ENCODE measurements at regions not wholly inside any gene's neighbourhood (a gene's known extent, or its start where the extent isn't known, plus 50 kb on each side); places are given as distances from the start of the nearest gene placed in this dataset.

DNA sequence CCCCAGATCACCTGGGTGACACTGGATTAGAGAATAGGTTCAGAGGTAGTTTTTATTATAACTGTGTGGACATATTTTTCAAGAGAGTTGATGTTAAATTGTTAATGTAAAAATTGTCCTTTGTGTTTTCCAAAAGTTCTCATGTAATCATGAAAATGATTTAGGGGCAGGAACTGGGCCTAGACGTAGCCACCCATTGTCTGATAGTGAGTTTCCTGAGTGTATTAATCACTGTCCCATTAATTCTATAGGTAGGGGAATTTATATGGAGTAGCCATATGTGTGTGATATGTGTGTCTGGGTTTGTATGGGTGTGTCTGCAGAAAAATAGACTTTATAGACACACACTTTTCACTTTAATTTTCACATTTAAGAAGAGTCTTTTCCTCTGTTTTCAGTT, 144.6 kb upstream of the RAI14 start:
- DNase-seq: no peak

DNA sequence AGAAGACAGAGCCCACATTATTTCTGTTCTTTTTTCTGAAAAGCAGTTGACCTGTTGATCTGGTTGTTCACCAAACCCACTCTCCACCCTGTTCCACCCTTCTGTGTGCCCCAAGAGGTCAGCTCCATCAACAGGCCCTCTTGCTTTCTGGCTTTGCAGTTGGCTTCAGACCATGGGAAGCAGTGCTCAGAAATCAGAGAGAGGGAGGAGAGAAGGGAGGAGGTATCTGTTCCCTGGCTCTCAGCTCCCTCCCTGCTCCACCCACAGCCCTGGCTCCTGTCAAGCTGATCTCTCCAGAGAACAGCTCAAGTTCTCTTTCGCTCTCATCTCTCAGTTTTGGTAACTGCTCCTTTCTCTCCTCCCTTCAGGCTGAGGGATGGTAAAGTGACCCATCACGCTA, 144.2 kb upstream of the RAI14 start:
- DNase-seq: no peak

DNA sequence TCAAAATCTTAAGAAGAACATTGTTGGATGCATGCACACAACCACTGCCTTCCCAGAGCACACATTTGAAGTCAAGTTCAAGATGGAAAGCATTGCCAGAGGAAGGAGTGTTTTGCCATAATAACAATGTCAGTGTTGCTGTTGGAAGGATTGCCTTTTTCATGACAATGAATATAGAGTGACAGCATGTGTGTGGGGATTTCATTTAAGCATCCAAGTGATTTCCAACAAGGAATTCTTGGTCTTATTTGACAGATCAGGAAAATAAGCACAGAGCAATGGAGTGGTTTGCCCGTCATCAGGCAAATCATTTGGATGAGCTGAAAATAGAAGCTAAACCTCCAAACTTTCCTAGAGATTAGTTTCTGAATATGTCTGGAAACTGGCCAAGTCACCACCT, 140.0 kb upstream of the RAI14 start:
- DNase-seq: no peak

DNA sequence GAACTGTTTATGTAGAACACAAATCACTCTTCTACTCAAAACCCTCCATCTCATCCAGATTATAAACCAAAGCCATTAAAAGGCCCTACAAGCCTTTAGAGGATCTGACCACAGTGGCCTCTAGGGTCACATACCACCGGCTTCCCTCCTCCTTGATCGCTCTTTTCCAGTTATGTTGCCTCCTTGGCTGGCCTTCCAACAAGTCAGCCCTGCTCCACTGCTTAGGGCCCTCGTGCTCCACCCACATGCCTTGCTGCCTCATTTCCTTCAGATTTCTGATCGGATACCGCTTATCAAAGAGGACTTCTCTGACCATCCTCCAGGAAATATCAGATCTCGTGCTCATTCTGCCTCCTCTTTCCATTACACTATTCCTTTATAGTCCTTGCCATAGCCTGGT, 139.4 kb upstream of the RAI14 start:
- DNase-seq: no peak

DNA sequence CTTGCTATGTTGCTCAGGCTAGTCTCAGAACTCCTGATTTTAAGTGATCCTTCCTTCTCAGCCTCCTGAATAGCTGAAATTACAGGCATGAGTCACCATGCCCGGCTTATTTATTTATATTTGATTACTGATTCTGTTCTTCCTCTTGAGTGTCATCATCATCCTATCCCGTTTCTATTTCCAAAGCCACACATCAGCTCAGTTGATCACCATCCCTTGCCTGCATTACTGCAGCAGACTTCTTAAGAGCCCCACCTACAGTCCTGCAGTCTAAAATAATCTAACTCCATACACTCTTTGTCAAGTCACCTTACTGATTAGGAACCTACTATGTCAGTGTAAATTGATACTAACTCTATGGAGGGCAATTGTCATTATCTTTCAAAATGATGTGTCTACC, 138.9 kb upstream of the RAI14 start:
- DNase-seq: no peak

DNA sequence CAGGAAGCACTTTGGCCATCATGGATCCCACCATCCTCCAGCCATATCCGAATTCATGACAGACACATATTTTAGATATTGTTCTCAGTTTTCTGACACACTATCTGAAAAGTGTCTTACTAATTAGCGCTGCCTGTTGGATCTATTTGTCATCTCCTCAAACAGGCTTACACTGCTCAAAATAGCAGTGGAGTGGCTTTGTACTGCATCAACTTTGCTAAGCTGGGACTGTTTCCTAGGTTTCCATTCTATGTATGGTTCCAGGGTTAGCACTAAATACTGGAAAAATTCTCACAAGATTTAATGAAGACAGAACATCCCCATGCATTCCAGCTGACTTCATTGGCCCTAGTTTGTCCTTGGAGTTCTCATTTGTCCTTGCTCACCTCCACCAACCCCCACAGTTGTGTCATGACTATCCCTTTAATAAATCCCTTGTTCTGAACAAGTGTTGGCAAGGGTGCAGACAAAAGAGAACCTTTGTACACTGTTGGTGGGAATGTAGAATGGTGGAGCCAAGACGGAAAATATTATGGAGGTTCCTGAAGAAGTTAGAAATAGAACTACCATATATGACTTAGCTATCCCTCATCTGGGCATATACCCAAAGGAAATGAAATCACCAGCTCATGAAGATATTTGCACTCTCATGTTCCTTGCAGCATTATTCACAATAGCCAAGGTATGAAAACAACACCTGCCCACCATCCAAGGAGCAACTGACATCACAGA, 136.5 kb upstream of the RAI14 start:
- DNase-seq: no peak

DNA sequence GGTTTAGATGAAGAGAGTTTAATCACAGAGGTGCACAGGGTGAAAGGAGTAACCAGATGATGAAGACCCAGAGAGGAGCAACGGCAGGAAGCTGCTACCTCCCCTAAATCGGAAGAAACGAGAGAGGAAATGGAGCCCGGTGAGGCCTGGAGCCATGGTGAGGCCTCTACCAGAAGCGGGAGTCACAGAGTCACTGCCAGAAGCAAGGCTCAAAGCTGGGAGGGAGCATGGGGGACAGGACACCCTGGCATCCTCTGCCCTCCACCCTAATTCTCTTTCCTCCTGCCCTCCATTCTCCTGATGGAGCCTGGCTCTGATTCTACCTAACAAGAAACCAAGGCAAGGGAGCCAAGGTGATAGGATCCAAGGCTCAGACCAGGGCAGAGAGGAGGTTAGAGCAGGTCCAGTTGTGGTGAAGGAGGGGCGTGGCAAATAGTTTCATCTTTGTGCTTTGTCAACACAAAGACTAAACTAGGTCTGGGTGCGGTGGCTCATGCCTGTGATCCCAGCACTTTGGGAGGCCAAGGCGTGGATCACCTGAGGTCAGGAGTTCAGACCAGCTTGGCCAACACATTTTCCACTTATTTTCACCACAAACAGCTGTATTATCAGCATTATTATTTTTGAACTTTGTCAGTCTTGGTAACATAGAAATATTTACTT, 134.4 kb upstream of the RAI14 start:
- DNase-seq: no peak

DNA sequence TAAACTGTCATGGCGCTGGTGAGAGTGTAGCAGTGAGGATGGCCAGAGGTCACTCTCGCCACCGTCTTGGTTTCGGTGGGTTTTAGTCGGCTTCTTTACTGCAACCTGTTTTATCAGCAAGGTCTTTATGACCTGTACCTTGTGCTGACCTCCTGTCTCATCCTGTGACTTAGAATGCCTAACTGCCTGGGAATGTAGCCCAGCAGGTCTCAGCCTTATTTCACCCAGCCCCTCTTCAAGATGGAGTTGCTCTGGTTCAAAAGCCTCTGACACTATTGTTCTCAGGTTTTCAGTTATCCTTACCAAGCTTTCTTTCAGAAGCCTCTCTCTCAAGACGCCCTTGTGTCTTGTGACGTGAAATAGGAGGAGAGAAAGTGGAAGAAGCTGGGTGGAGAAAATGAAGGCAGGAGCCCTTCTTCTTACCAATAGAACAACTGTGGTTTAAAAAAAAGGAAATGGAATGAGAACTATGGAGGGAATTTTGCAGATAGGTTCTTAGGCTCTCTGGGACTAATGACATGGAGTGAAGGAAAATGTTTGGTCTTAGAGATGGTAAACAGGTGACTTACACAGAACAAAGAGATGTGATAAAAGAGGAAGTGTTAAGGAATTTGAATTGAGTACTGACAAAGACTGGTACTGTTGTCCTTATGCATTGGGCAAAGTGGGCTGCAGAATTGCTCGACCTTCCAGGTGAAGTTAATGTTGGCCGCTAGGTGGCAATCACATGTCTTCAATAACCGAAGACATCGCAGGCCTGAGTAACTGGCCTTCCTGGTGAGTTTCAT, 133.3 kb upstream of the RAI14 start:
- peak; percentile 81 for DNase-seq

DNA sequence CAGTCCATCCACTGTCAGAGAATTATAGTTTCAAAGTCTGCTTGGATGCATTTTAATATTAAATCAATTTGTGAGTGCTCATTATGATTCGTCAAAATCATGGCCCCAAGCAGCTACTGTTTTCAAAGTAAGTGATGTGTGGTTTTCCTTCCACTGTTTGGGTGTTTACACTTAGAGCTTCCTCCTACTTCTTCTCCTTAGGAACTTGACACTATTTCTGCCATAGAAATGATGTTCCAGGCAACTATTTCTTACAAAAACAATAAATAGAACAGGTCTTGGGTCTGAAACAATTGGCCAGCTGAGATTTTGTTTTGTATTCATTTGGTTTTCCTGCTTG, 132.8 kb upstream of the RAI14 start:
- no peak for DNase-seq

DNA sequence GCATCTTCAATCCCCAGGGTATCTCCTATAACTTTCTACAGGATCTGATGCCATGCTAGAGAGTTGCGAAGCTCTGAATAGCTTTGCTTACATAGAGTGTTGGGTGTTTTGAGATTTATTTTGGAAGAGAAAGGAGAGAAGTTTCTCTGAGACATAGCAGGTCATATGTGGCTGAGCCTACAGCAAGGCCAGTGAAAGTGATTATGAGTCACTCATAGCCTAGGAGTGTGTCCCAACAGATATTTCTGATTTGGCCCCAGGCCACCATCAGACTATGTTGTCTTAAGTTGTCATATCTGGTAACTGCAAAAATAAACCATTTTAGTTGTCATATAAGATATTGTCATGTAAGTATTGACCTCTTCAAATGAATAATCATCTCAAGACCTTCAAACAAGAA, 132.0 kb upstream of the RAI14 start:
- no peak for DNase-seq

DNA sequence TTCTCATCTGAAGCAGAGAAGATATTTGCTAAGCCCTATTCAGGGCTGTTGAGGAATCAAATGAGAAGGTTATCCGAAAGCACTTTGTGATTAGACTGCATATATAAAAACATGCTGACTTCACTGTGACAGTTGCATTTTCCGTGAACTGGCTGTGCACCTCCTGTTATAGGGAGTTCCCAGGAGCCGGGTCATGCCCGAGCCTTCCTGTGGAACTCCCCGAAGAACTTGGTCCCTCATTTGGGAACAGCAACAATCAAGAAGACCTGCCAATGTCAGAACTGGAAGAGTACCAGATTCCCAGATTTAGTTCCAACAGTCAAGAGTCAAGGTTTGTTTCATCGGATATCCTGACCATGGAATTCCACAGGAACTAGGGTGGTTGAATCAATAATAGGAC, 130.4 kb upstream of the RAI14 start:
- DNase-seq: no peak

DNA sequence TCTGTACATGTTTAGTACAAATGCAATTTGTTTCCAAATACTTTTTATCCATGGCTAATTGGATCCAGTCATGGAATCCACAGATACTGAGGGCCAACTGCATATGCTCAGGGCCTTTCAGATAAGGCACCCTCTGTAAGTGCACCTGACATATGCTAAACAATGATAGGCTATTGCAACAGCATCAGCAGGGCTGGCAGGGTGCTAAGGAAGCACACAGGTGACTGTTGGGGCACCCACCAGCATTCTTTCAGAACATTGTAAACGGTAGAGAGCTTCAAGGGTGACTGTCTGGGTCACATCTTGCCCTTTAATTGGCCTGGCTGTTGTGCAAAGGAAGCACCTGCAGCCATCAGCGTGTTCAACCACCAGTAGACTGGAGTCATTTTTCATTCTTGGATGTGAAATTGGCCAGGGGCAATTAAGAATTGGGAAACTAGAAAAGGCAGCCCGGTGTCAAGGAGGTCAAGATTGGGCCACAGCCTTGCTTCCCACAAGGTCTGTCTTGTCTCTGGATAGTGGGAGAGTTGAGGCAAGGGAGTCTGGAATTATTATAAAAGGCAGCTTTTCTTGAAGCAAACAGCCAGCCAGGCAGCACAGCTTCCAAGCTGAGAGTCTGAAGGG, 129.3 kb upstream of the RAI14 start:
- no peak for DNase-seq

DNA sequence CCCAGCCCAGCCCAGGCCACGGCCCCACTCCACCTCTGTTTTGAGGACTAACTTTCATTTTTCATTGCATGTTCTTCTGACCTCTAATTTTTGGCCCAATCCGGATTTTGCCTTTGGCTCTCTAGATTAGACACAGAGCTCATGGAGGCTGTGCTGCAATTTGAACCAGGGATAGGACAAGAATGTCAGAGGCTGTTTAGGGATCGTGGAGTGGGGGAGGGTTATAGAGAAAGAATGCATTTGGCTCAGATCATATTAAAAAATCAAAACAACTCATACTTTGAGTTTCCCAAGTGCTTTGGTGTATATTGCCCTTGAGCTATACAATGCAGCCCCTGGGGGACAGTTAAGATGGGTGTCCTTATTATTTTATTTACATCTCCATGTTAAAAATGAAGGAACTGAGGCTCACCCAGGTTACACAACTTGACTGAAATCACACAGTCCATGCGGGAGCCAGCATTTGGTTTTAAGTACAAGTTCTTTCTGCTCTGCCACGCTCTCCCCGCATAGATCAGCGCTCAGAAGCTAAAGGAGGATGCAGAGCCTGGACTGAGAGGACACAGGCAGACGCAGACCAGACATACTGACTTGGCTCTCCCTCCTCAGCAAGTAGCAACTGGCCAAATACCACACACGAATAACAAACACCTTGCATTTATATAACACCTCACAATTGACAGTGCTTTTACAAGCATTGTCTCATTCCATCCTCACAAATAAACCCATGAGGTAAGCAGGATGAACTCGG, 126.4 kb upstream of the RAI14 start:
- DNase-seq: no peak

DNA sequence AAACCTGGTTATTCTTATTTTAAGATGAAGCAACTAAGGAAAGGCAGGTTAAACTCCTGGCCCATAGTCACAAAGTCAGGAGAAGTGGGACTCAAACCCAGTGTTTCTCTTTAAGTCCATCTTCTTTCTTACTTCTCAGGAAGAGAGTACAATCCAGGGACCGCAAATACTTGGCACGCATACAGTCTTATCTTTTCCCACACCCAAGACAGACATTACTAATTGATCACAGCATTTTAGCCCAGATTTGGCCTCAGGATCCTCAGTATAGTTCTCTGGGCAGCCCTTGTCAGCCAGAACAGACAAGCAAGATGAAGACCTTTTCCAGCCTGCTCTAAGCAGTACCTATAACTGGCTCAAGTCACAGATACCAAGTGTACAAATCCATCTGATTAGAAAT, 125.5 kb upstream of the RAI14 start:
- no peak for DNase-seq

DNA sequence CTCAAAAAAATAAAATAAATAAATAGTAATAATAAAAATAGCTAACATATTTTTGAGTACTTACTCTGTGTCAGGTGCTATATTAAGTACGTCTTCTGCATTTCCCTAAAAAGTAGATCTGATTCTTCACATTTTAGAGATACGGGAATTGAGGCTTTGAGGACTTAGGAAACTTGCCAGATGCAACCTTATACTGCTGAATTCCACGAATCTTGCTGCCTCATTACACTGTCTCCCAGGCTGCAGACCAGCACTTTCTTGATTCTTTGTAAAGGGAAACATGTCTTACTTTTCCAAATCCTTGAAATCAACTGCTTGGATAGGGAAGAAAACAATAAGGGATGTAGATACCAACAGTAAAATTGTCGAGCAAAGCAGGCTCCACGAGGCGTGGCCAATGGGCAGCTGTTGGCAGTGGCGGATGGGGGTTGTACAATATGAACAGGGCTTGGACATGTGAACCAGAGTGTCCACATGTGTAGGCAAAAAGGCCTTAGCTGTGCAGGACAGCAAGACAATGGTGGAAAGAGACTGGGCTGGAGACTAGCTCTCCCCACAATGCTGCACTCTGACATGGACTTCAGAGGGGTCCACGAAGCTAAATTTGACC, 124.3 kb upstream of the RAI14 start:
- no peak for DNase-seq

DNA sequence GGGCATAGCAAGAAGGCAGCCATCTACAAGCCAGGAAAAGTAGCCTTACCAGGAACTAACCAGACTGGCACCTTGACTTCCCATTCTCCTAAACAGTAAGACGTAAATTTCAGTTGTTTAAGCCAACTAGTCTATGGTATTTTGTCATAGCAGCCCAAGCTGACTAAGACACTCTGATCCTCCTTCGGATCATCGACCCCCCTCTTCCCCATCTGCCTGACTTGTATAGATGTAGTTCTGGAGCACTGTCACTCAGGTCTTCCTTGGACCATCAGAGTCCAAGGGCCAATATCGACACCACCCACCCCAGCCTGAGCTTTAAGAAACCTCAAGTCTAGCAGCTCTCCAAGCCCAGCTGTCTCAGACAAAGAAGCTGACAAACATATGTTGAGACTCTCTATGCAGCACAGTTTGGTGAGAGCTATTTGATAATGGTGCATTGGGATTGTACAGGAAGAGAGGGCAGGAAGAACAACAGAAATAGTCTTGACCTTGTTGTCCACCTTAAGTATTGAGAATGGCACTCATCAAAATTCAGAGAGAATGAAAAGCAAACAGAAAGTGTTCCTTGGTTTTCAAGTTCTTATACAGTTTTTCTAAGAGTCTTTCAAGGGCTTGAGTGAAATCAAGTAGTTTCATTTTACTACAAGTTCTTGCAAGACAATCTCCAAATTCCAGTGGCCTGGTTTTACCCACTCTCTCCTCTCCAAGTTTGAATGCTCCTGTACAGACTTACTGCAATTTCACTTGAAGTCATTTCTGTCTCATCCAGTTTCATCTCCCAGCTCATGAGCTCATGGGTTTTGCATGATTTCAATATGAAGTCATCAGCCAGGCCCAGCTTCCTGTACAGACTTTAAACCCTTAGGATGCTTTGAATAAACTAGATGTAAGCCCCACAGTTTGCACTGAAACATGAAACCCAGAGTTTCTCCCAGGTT, 122.3 kb upstream of the RAI14 start:
- DNase-seq: no peak

DNA sequence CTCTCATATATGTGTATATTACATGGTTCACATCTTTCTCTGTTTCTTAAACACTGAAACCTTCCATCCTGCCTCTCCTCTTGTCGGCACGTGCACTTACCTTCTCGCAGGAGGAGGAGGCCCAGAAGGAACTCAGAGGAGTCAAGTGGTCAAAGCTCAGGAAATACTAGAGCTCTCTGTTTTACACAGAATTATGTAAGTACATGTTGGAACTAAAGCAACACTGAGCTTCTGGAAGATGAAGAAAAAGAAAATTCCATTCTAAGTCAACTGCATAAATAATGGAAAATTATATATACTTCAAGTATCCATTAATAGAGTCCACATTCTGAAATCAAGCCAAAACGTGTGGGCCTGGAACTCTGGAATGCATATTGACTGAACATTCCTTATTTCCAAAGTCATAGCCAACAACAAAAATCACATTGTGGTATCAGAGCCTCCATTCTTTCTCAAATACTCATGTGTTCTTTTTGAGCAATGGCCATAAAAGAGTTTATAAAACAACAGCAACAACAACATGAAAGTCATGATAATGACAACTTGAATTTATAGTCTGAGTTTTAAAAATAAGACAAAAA, 121.5 kb upstream of the RAI14 start:
- DNase-seq: no peak

DNA sequence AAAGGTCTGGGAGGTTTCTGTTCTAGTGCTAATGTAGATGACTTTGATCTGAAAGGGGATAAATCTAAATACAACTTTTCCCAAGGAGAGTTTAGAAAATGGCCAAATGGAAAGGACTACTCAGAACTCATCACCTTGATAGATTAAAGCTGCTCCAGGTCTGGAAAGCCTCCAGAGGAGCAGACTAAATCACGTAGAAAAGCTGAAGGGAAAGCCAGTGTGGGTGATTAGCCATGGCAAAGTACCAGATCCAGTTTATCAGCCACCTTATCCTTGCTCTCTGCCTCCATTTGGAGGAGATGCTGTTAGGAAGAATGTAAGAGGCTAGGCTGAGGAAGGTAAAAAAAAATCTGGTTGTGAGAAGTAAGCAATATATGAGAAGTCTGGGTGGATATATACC, 120.7 kb upstream of the RAI14 start:
- no peak for DNase-seq

DNA sequence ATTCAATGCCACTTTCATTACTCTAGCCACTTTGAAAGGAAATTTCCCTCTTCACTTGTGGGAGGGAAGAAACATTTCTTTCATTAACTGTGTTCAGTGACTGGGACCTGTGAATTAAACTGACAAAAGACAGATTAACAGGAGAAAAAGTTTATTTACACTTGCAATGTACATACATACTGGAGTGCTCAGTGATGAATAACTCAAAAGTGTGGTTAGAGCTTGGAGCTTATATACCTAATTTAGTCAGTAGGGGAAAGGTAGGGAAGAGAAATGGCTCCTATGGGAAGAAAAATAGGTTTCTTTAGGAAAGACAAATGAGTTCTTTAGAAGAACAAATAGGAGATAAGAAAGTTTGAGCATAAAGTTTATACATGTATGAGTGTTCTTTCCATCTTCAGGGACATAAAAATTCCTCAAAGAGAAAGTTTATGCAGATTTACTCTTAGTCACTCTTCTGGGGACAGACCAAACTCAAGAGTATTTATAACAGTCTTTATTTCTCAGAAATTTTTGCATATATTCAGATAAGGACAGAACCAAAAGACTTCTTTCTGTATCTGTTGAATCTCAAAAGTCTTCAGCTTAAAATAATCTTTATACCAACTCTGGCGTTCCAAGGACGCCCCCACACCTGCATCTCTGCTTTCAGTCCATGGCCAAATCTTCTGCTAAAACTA, 120.0 kb upstream of the RAI14 start:
- no peak for DNase-seq

DNA sequence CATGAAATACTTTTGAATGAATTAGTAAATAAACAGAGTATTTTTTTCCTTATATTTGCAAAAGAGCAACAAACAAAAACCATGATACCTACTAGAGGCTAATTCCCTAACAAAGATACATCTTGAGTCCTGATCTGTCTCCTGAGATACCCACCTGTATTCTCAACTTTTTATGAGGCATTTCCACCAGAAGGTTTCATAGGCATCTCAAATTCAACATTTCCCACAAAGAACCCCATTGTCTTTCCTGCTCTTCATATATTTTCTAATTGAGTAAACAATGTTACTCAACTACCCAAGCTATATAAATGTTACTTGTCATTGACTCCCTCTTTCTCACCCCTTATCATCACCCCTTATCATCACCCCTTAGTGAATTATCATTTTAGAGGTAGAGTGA, 119.4 kb upstream of the RAI14 start:
- no peak for DNase-seq

All from NCI-H82 (cell line).